HepG2 (cell line): ENCODE measurements at regions not wholly inside any gene's neighbourhood (a gene's known extent, or its start where the extent isn't known, plus 50 kb on each side); places are given as distances from the start of the nearest gene placed in this dataset.

ENCODE experiments used
- ATAC-seq: fragments of 200-7000 bp; cut with Tn5 transposase; 3 replicates; pipeline ENCODE4 v1.9.1; 2020; ENCODE audit warnings: mild to moderate bottlenecking, moderate library complexity
- BruUV-seq: library from RNA; stranded (reverse); fragments of 400-500 nt; replicated peaks from 2 replicates; lab custom pipeline; 2021; lab: Mats Ljungman, UMichigan
- CTCF ChIA-PET: fragments of 300-600 bp; formaldehyde crosslinking; extraction: SDS; loops from one replicate; lab custom pipeline; 2021; ENCODE audit warnings: low total read pairs, inconsistent platforms, low intra/inter-chr PET ratio; lab: Yijun Ruan, JAX
- POLR2A ChIA-PET: fragments of 350-600 bp; sonication (Branson Sonifier 250); formaldehyde crosslinking; loops from one replicate; lab custom pipeline; 2020; ENCODE audit warnings: antibody characterized with exemption, inconsistent platforms; lab: Yijun Ruan, JAX
- DNase-seq: peaks from one replicate; pipeline ENCODE4 v3.0.0-alpha.2; 2015; ENCODE audit warnings: low spot score
- FAIRE-seq: peaks from 3 replicates; lab custom pipeline; 2011; peaks lifted over from hg19 to GRCh38; lab: Jason Lieb, UNC
- H2AFZ ChIP-seq: one replicate; pipeline ENCODE4 v1.6.1; 2011; ENCODE audit warnings: low read length, inconsistent platforms
- H3K27ac ChIP-seq: fragments of 300-600 bp; 3 replicates; pipeline ENCODE4 v1.8.0; 2011; ENCODE audit warnings: mixed run types, mild to moderate bottlenecking, mixed read lengths, low read length, inconsistent platforms; ENCODE audit not compliant: insufficient read depth; ENCODE audit errors: extremely low read length
- H3K27me3 ChIP-seq, 2 experiments: fragments of 200-600 bp in 1 of 2; 2 replicates in 1 of 2; 3 replicates in 1 of 2; pipeline versions ENCODE4 v1.6.0 to v1.8.0; 2011; ENCODE audit warnings: low read length in 2 of 2, mild to moderate bottlenecking in 2 of 2, moderate library complexity in 2 of 2, inconsistent platforms in 1 of 2; ENCODE audit not compliant: insufficient read depth in 2 of 2, control insufficient read depth in 1 of 2
- H3K36me3 ChIP-seq, 2 experiments: fragments of 200-600 bp in 1 of 2; replicated peaks in 1 of 2; 2 replicates in 1 of 2; 3 replicates in 1 of 2; pipeline versions ENCODE4 v1.5.1 to v1.8.0; 2011; ENCODE audit warnings: low read length in 2 of 2, inconsistent platforms in 1 of 2; ENCODE audit not compliant: insufficient read depth in 2 of 2, control insufficient read depth in 1 of 2
- H3K4me1 ChIP-seq: 2 replicates; pipeline ENCODE4 v1.5.1; 2012; ENCODE audit warnings: low read length, inconsistent platforms; ENCODE audit not compliant: insufficient read depth
- H3K4me2 ChIP-seq: 2 replicates; pipeline ENCODE4 v1.6.0; 2011; ENCODE audit warnings: low read depth, low read length, inconsistent platforms
- H3K4me3 ChIP-seq, 3 experiments: fragments of 200-600 bp in 1 of 3; sonication (generic), shearing (Covaris generic) in 1 of 3; replicated peaks in 1 of 3; 2 replicates each; pipeline ENCODE4 v1.5.1; 2011 to 2016; ENCODE audit warnings: low read length in 3 of 3, inconsistent platforms in 2 of 3, low read depth in 2 of 3, mild to moderate bottlenecking in 2 of 3, control low read depth in 1 of 3, mixed read lengths in 1 of 3; ENCODE audit not compliant: insufficient read depth in 1 of 3
- H3K79me2 ChIP-seq: one replicate; pipeline ENCODE4 v1.6.1; 2011; ENCODE audit warnings: low read length, inconsistent platforms; ENCODE audit not compliant: insufficient read depth
- H3K9ac ChIP-seq: 2 replicates; pipeline ENCODE4 v1.6.0; 2011; ENCODE audit warnings: mild to moderate bottlenecking, low read depth, low read length, inconsistent platforms; ENCODE audit not compliant: insufficient read depth
- H3K9me3 ChIP-seq: 2 replicates; pipeline ENCODE4 v1.5.1; 2012; ENCODE audit warnings: mild to moderate bottlenecking, low read length
- H4K20me1 ChIP-seq: 2 replicates; pipeline ENCODE4 v1.6.0; 2011; ENCODE audit warnings: inconsistent platforms, mild to moderate bottlenecking, low read length, moderate library complexity; ENCODE audit not compliant: insufficient read depth
- BCL6 ChIP-seq: IDR thresholded peaks from 2 replicates; pipeline ENCODE4 v1.6.1; 2016; ENCODE audit warnings: missing genetic modification reagents, missing compliant biosample characterization
- BRCA1 ChIP-seq: sonication (generic); formaldehyde crosslinking; IDR thresholded peaks from 2 replicates; pipeline ENCODE4 v1.4.0; 2020; ENCODE audit warnings: missing genetic modification reagents
- CREB1 ChIP-seq, 2 experiments: fragments of 450-650 bp in 1 of 2; IDR thresholded peaks; 2 replicates each; pipeline ENCODE4 v1.6.1; 2016 to 2017; ENCODE audit warnings: control low read depth in 1 of 2, mild to moderate bottlenecking in 1 of 2, missing compliant biosample characterization in 1 of 2, missing genetic modification characterization in 1 of 2
- FOXA1 ChIP-seq, 2 experiments: fragments of 450-650 bp in 1 of 2; sonication (generic) in 1 of 2; formaldehyde crosslinking in 1 of 2; IDR thresholded peaks; 2 replicates each; pipeline versions ENCODE4 v1.4.0 to v1.6.1; 2016 to 2020; ENCODE audit warnings: missing genetic modification reagents in 1 of 2
- KAT8 ChIP-seq: IDR thresholded peaks from 2 replicates; pipeline ENCODE4 v1.6.1; 2016; ENCODE audit warnings: missing genetic modification reagents, missing compliant biosample characterization
- LCORL ChIP-seq, 2 experiments: fragments of 450-650 bp in 1 of 2; sonication (generic) in 1 of 2; formaldehyde crosslinking in 1 of 2; IDR thresholded peaks; 2 replicates each; pipeline versions ENCODE4 v1.5.0 to v1.6.1; 2017 to 2020; ENCODE audit warnings: antibody characterized with exemption in 1 of 2, missing genetic modification reagents in 1 of 2
- MAFF ChIP-seq: IDR thresholded peaks from 2 replicates; pipeline ENCODE4 v1.6.1; 2011; ENCODE audit warnings: low read depth, low read length, improper control_type of control experiment
- MAFK ChIP-seq, 2 experiments: IDR thresholded peaks in 1 of 2; conservative IDR thresholded peaks in 1 of 2; 2 replicates each; pipeline ENCODE4 v1.6.1; 2011; ENCODE audit warnings: improper control_type of control experiment in 2 of 2, low read length in 2 of 2
- SALL1 ChIP-seq: sonication (generic); formaldehyde crosslinking; IDR thresholded peaks from 2 replicates; pipeline ENCODE4 v1.8.0; 2022; ENCODE audit warnings: mild to moderate bottlenecking, missing genetic modification reagents
- SOX13 ChIP-seq, 3 experiments: fragments of 450-650 bp in 1 of 3; sonication (generic) in 1 of 3; formaldehyde crosslinking in 1 of 3; IDR thresholded peaks in 2 of 3; conservative IDR thresholded peaks in 1 of 3; 2 replicates each; pipeline versions ENCODE4 v1.5.0 to v1.6.1; 2016 to 2020; ENCODE audit warnings: antibody characterized with exemption in 1 of 3, mild to moderate bottlenecking in 1 of 3, missing compliant biosample characterization in 1 of 3, missing genetic modification reagents in 1 of 3, moderate library complexity in 1 of 3
- SOX5 ChIP-seq: IDR thresholded peaks from 2 replicates; pipeline ENCODE4 v1.6.1; 2016; ENCODE audit warnings: borderline replicate concordance
- SOX6 ChIP-seq, 2 experiments: fragments of 450-650 bp in 1 of 2; sonication (generic) in 1 of 2; formaldehyde crosslinking in 1 of 2; IDR thresholded peaks; 2 replicates each; pipeline versions ENCODE4 v1.4.0 to v1.6.1; 2017 to 2020; ENCODE audit warnings: antibody characterized with exemption in 1 of 2, mild to moderate bottlenecking in 1 of 2, missing genetic modification reagents in 1 of 2
- ZNF75D ChIP-seq: sonication (generic); formaldehyde crosslinking; IDR thresholded peaks from 2 replicates; pipeline ENCODE4 v1.8.1; 2023; ENCODE audit warnings: missing genetic modification reagents, mild to moderate bottlenecking, borderline replicate concordance
- WGBS: methylation state at CpG from one replicate; pipeline ENCODE4 v1.1.6; 2017; ENCODE audit warnings: low lambda C conversion rate; 5-methylcytosine and 5-hydroxymethylcytosine counted together
- in situ Hi-C: cut with HindIII; loops from 2 replicates; pipeline ENCODE4 v1.10.0; 2017; ENCODE audit warnings: low pct_unique_long_range_greater_than_20kb; ENCODE audit not compliant: extremely low pct_ligation_motif_present
- intact Hi-C: fragments of 100-400 bp; cut with micrococcal nuclease; formaldehyde crosslinking; loops from one replicate; pipeline ENCODE4 v1.10.0; 2022; ENCODE audit not compliant: unreplicated experiment
- TF ChIP-seq, protein P1 (sequence below): IDR thresholded peaks from 2 replicates; pipeline ENCODE4 v1.4.0; 2020; ENCODE audit warnings: mild to moderate bottlenecking, missing genetic modification reagents
- TF ChIP-seq, protein P2 (sequence below): sonication (generic); formaldehyde crosslinking; IDR thresholded peaks from 2 replicates; pipeline ENCODE4 v1.4.0; 2020; ENCODE audit warnings: missing genetic modification reagents
- TF ChIP-seq, protein P3 (sequence below): IDR thresholded peaks from 2 replicates; pipeline ENCODE4 v1.6.1; 2016

DNA sequence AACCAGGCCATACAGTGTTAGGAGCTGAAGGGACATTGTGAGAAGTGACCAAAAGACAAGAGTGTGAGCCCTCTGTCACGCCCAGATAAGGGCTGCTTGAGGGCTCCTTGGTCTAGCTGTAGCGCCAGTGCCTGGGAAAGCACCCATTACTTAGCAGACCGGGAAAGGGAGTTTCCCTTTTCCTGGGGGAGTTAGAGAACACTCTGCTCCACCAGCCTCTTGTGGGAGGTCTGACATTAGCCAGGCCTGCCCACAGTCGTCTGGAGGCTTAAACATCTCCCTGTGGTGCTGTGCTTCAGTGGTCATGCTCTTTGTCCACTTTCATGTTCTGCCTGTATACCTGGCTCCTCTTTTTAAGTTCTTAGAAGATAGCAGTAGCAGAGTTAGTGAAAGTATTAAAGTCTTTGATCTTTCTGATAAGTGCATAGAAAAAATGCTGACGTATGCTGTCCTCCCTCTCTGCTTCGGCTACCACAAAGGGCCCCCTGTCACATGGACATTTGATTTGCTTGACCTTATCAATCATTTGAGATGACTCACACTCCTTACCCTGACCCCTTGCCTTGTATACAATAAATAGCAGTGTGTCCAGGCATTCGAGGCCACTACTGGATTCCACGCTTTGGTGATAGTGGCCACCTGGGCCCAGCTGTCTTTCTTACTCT, 201.5 kb upstream of the ECI2 start:
- DNase-seq (peak; percentile 80), ATAC-seq (no peak), FAIRE-seq (no peak)
- Histone ChIP-seq H3K4me1 (peaks cover 21% of the 10 kb centered on the region), H3K36me3 (no peaks in the 10 kb centered on the region), H2AFZ (no peak overlapping the region), H3K4me3 (no peak overlapping the region), H3K4me2 (peak overlapping the region; percentile 6; the same call in 1 of the 2 replicates), H3K27ac (no peak overlapping the region), H4K20me1 (no peaks in the 10 kb centered on the region), H3K27me3 (peaks cover 0 to 14% of the 10 kb centered on the region in 2 experiments; a peak in 2 of 5 replicates), H3K9ac (no peak overlapping the region), H3K9me3 (no peaks in the 10 kb centered on the region), H3K79me2 (no peaks in the 10 kb centered on the region)
- ChIA-PET POLR2A (no interaction called here), CTCF (no interaction called here)
- in situ Hi-C loops (no loop called here), intact Hi-C loops (no loop called here)
- BruUV-seq = no TSS peak
- 22% methylated on average over 7 of the region's 8 CpGs for WGBS
- TF ChIP-seq BRCA1 (CRISPR knock-in tag) (no peak), MAFF (peak; percentile 96), BCL6 (peak; percentile 22; the same call in 1 of the 2 replicates), CREB1 (IDR thresholded peaks at IDR 0.05) (peak; percentile 20; the same call in 1 of the 2 replicates), CREB1 (CRISPR knock-in tag; IDR thresholded peaks at IDR 0.05) (peak; percentile 31; the same call in 1 of the 2 replicates), KAT8 (CRISPR knock-in tag) (0 out of 2 replicates have a peak, but pooled peaks have one; percentile 18), MAFK (conservative IDR thresholded peaks at IDR 0.05 in 1 of 2, IDR thresholded peaks at IDR 0.05 in 1 of 2; ENCODE audit: low read length in 2 of 2) (peak; percentile 95 to 96), SALL1 (CRISPR knock-in tag) (0 out of 2 replicates have a peak, but pooled peaks have one; percentile 15), FOXA1 (IDR thresholded peaks at IDR 0.05) (no peak), FOXA1 (CRISPR knock-in tag; IDR thresholded peaks at IDR 0.05) (0 out of 2 replicates have a peak, but pooled peaks have one; percentile 19), ZNF75D (no peak), SOX5 (CRISPR knock-in tag) (peak; percentile 21; the same call in 1 of the 2 replicates), SOX6 (IDR thresholded peaks at IDR 0.05) (no peak), SOX6 (CRISPR knock-in tag; IDR thresholded peaks at IDR 0.05) (peak; percentile 43; the same call in 1 of the 2 replicates), LCORL (IDR thresholded peaks at IDR 0.05) (no peak), LCORL (CRISPR knock-in tag; IDR thresholded peaks at IDR 0.05) (no peak), SOX13 (IDR thresholded peaks at IDR 0.05) (no peak), SOX13 (CRISPR knock-in tag; conservative IDR thresholded peaks at IDR 0.05 in 1 of 2, IDR thresholded peaks at IDR 0.05 in 1 of 2) (peak in 1 of 2 experiments; percentile 5; a peak in 1 of 4 replicates)
- TF ChIP-seq, protein P1, sequence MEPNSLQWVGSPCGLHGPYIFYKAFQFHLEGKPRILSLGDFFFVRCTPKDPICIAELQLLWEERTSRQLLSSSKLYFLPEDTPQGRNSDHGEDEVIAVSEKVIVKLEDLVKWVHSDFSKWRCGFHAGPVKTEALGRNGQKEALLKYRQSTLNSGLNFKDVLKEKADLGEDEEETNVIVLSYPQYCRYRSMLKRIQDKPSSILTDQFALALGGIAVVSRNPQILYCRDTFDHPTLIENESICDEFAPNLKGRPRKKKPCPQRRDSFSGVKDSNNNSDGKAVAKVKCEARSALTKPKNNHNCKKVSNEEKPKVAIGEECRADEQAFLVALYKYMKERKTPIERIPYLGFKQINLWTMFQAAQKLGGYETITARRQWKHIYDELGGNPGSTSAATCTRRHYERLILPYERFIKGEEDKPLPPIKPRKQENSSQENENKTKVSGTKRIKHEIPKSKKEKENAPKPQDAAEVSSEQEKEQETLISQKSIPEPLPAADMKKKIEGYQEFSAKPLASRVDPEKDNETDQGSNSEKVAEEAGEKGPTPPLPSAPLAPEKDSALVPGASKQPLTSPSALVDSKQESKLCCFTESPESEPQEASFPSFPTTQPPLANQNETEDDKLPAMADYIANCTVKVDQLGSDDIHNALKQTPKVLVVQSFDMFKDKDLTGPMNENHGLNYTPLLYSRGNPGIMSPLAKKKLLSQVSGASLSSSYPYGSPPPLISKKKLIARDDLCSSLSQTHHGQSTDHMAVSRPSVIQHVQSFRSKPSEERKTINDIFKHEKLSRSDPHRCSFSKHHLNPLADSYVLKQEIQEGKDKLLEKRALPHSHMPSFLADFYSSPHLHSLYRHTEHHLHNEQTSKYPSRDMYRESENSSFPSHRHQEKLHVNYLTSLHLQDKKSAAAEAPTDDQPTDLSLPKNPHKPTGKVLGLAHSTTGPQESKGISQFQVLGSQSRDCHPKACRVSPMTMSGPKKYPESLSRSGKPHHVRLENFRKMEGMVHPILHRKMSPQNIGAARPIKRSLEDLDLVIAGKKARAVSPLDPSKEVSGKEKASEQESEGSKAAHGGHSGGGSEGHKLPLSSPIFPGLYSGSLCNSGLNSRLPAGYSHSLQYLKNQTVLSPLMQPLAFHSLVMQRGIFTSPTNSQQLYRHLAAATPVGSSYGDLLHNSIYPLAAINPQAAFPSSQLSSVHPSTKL (CRISPR knock-in tag) = peak; percentile 33
- TF ChIP-seq, protein P2, sequence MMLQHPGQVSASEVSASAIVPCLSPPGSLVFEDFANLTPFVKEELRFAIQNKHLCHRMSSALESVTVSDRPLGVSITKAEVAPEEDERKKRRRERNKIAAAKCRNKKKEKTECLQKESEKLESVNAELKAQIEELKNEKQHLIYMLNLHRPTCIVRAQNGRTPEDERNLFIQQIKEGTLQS (CRISPR knock-in tag) = peak; percentile 76
- TF ChIP-seq, protein P3, sequence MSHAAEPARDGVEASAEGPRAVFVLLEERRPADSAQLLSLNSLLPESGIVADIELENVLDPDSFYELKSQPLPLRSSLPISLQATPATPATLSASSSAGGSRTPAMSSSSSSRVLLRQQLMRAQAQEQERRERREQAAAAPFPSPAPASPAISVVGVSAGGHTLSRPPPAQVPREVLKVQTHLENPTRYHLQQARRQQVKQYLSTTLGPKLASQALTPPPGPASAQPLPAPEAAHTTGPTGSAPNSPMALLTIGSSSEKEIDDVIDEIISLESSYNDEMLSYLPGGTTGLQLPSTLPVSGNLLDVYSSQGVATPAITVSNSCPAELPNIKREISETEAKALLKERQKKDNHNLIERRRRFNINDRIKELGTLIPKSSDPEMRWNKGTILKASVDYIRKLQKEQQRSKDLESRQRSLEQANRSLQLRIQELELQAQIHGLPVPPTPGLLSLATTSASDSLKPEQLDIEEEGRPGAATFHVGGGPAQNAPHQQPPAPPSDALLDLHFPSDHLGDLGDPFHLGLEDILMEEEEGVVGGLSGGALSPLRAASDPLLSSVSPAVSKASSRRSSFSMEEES (CRISPR knock-in tag) = peak; percentile 80
